ENCODE measurements at regions not wholly inside any gene's neighbourhood (a gene's known extent, or its start where the extent isn't known, plus 50 kb on each side); places are given as distances from the start of the nearest gene placed in this dataset.

DNA sequence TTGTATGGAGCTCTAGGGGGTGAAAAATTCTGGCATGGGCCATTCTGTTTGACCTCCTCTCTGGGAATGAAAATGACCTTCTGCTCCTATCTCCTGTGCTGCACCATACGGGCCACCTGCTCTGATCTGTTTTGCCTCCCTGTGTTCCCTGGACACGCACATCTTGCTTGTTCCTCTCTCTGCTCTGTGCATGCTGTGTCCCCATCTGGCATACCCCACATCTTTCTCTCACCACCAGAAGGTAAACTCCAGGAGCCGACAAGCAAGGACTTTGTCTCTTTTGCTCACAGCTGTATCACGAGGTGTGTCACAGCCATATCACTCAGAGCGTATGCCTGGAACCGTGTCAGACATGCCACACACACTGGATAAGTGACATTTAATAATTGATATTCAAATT, 208.4 kb upstream of the DTNBP1 start:
- no peaks in the 10 kb centered on the region for H3K9me3 Mint-ChIP-seq (ENCODE audit: low read depth, unreplicated experiment)
- H3K36me3 Mint-ChIP-seq (ENCODE audit: insufficient read depth, unreplicated experiment): no peaks in the 10 kb centered on the region
- CTCF ChIA-PET: no interaction called here
- intact Hi-C loops (cut with micrococcal nuclease; ENCODE audit: unreplicated experiment): no loop called here
- TF ChIP-seq, protein P1, sequence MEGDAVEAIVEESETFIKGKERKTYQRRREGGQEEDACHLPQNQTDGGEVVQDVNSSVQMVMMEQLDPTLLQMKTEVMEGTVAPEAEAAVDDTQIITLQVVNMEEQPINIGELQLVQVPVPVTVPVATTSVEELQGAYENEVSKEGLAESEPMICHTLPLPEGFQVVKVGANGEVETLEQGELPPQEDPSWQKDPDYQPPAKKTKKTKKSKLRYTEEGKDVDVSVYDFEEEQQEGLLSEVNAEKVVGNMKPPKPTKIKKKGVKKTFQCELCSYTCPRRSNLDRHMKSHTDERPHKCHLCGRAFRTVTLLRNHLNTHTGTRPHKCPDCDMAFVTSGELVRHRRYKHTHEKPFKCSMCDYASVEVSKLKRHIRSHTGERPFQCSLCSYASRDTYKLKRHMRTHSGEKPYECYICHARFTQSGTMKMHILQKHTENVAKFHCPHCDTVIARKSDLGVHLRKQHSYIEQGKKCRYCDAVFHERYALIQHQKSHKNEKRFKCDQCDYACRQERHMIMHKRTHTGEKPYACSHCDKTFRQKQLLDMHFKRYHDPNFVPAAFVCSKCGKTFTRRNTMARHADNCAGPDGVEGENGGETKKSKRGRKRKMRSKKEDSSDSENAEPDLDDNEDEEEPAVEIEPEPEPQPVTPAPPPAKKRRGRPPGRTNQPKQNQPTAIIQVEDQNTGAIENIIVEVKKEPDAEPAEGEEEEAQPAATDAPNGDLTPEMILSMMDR (IDR thresholded peaks at IDR 0.05; ENCODE audit: unreplicated experiment): no peak
- no peak for DNase-seq
- BruUV-seq (replicated peaks): no TSS peak
- no peak overlapping the region for H3K4me3 Mint-ChIP-seq (ENCODE audit: low read depth, unreplicated experiment)
- H3K27me3 Mint-ChIP-seq (ENCODE audit: unreplicated experiment): peaks cover 22% of the 10 kb centered on the region
- no peak overlapping the region for H3K27ac Mint-ChIP-seq (ENCODE audit: unreplicated experiment)
- peaks cover 4% of the 10 kb centered on the region for H3K4me1 Mint-ChIP-seq (ENCODE audit: low read depth, unreplicated experiment)

DNA sequence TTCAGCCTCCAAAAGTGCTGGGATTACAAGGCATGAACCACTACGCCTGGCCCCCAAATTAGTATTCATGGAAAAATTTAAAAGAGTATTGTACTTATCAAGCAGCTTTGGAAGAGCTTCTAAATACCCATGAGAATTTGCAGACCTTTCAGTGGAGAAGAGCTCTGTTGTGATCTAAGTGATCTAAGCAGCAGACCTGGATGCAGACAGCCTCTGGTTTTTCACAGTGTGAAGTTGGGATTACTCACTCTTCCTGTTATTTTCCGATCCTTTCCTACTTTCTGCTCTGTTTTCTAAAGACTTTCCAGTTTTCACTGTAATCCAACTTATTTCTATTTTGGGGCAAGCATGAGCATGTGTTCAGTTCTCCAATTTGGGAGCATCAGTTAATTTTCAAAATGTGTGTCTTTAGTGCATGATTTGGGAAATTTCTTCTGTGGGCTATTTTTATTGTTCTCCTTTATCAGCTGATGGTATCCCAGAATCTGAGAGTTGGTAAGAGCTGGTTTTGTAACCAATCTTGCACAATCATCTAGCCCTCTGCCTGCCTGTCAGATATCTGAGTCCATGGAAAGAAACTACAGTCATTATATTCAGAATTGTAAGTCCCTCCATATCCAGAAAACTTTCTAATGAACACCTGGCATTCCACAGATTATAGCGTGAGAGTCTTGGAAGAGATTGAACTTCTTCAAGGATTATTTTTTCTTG, 207.7 kb upstream of the DTNBP1 start:
- H3K4me1 Mint-ChIP-seq (ENCODE audit: low read depth, unreplicated experiment): no peaks in the 10 kb centered on the region
- no peak overlapping the region for H3K27ac Mint-ChIP-seq (ENCODE audit: unreplicated experiment)
- H3K4me3 Mint-ChIP-seq (ENCODE audit: low read depth, unreplicated experiment): no peak overlapping the region
- intact Hi-C loops (cut with micrococcal nuclease; ENCODE audit: unreplicated experiment): no loop called here
- peaks cover 22% of the 10 kb centered on the region for H3K27me3 Mint-ChIP-seq (ENCODE audit: unreplicated experiment)
- no peaks in the 10 kb centered on the region for H3K36me3 Mint-ChIP-seq (ENCODE audit: insufficient read depth, unreplicated experiment)
- BruUV-seq (replicated peaks): no TSS peak
- TF ChIP-seq, protein P1 (IDR thresholded peaks at IDR 0.05; ENCODE audit: unreplicated experiment): no peak
- no peaks in the 10 kb centered on the region for H3K9me3 Mint-ChIP-seq (ENCODE audit: low read depth, unreplicated experiment)
- DNase-seq: no peak
- CTCF ChIA-PET: no interaction called here

DNA sequence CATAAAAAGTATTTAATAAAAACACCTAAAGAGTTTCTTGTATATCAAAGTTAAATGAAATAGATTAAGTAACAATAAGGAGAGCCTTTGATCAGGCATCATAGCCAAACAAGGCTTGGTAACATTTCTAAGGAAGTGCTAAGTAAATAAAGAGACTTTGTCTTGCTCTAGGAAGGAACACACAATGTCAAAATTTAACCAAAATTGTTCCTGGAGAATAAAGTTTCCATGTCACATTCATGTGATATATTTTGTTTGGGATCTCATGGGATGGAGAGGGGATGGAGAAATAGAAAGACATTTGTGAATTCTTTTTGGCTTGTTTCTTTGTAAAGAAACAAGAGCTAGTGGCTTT, 201.9 kb upstream of the DTNBP1 start:
- Mint-ChIP-seq H3K27ac (ENCODE audit: unreplicated experiment) (no peak overlapping the region), H3K4me1 (ENCODE audit: low read depth, unreplicated experiment) (no peaks in the 10 kb centered on the region), H3K36me3 (ENCODE audit: insufficient read depth, unreplicated experiment) (no peaks in the 10 kb centered on the region), H3K4me3 (ENCODE audit: low read depth, unreplicated experiment) (no peak overlapping the region), H3K27me3 (ENCODE audit: unreplicated experiment) (peaks cover 12% of the 10 kb centered on the region), H3K9me3 (ENCODE audit: low read depth, unreplicated experiment) (no peaks in the 10 kb centered on the region)
- CTCF ChIA-PET: no interaction called here
- intact Hi-C loops (cut with micrococcal nuclease; ENCODE audit: unreplicated experiment): no loop called here
- DNase-seq: no peak
- TF ChIP-seq, protein P1 (IDR thresholded peaks at IDR 0.05; ENCODE audit: unreplicated experiment): no peak
- no TSS peak for BruUV-seq (replicated peaks)

DNA sequence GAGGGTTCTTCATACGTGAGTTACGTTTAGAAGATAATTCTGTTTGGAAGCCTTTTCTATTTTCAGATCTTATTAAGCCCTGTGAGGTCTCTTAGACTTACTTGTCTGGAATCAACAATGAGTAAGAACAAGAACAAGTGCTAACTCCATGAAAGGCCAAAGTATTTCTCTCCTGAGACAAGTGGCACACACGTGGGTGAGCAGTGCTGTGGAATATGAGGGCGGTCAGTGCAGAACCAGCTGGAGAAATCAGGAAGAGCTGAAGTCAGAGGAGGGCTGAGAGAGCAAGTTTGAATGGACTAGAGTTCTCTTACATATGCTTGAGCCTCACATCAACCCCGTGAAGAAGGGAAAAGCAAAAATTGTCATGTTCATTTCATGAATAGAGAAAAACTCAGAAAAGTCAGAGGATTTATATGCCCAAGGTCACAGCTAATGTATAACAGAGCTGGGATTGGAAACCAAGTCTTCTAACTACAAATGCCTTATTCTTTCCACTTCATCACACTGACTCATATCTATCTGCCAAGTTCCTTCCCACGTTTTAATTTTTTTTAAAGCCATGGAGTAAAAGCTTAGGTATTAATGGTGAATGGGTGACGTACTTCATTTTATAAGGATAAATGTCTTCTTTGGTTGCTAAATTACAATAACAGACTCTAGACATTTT, 201.3 kb upstream of the DTNBP1 start:
- CTCF ChIA-PET: interaction anchor here (0.7 kb wide), 1 partner anchor 1959 kb away, joined by 4 read pairs; no protein-coding TSS in a partner anchor

More for the DNA sequence above, 201.3 kb upstream of the DTNBP1 start:
- BruUV-seq (replicated peaks): no TSS peak
- Mint-ChIP-seq H3K27ac (ENCODE audit: unreplicated experiment) (no peak overlapping the region), H3K4me1 (ENCODE audit: low read depth, unreplicated experiment) (no peaks in the 10 kb centered on the region), H3K9me3 (ENCODE audit: low read depth, unreplicated experiment) (no peaks in the 10 kb centered on the region), H3K27me3 (ENCODE audit: unreplicated experiment) (peaks cover 12% of the 10 kb centered on the region), H3K4me3 (ENCODE audit: low read depth, unreplicated experiment) (no peak overlapping the region), H3K36me3 (ENCODE audit: insufficient read depth, unreplicated experiment) (no peaks in the 10 kb centered on the region)
- DNase-seq: no peak
- TF ChIP-seq, protein P1 (IDR thresholded peaks at IDR 0.05; ENCODE audit: unreplicated experiment): no peak
- intact Hi-C loops (cut with micrococcal nuclease; ENCODE audit: unreplicated experiment): no loop called here
